ENCODE measurements at regions not wholly inside any gene's neighbourhood (a gene's known extent, or its start where the extent isn't known, plus 50 kb on each side); places are given as distances from the start of the nearest gene placed in this dataset.

GRCh38 chr16:48911700-48912099, 301.7 kb upstream of the N4BP1 start:
- ChIA-PET POLR2A (no interaction called here), CTCF (interaction anchor here (1.1 to 1.2 kb wide), 2 partner anchors 274 to 276 kb away, joined by 3 read pairs; no protein-coding TSS in a partner anchor)
- Histone ChIP-seq H3K36me3 (ENCODE audit: control insufficient read depth, insufficient read depth, low read length) (no peaks in the 10 kb centered on the region), H3K27me3 (ENCODE audit: control insufficient read depth, insufficient read depth, low read length) (no peaks in the 10 kb centered on the region; the same call in 1 of the 2 replicates), H3K4me3 (ENCODE audit: low read depth, low read length) (no peak overlapping the region)
- TF ChIP-seq CTCF (IDR thresholded peaks at IDR 0.05; ENCODE audit: insufficient read depth, low read depth, low read length) = peak; percentile 53
- DNase-seq (ENCODE audit: low read depth) = no peak

- no peak for DNase-seq (ENCODE audit: low read depth)
- no peak for TF ChIP-seq CTCF (IDR thresholded peaks at IDR 0.05; ENCODE audit: insufficient read depth, low read depth, low read length)
Observed at GRCh38 chr16:48910214-48910613, 300.2 kb upstream of the N4BP1 start.

GRCh38 chr16:48909231-48909630, 299.3 kb upstream of the N4BP1 start:
- Histone ChIP-seq H3K36me3 (ENCODE audit: control insufficient read depth, insufficient read depth, low read length) (no peaks in the 10 kb centered on the region), H3K27me3 (ENCODE audit: control insufficient read depth, insufficient read depth, low read length) (no peaks in the 10 kb centered on the region; the same call in 1 of the 2 replicates), H3K4me3 (ENCODE audit: low read depth, low read length) (no peak overlapping the region)
- DNase-seq (ENCODE audit: low read depth) = no peak
- no peak for TF ChIP-seq CTCF (IDR thresholded peaks at IDR 0.05; ENCODE audit: insufficient read depth, low read depth, low read length)
- ChIA-PET POLR2A (no interaction called here), CTCF (interaction anchor here (1.4 to 2.0 kb wide), 2 partner anchors 12 to 440 kb away, joined by 4 to 5 read pairs; no protein-coding TSS in a partner anchor)

More at GRCh38 chr16:48910214-48910613, 300.2 kb upstream of the N4BP1 start:
- Histone ChIP-seq H3K36me3 (ENCODE audit: control insufficient read depth, insufficient read depth, low read length) (no peaks in the 10 kb centered on the region), H3K4me3 (ENCODE audit: low read depth, low read length) (no peak overlapping the region), H3K27me3 (ENCODE audit: control insufficient read depth, insufficient read depth, low read length) (no peaks in the 10 kb centered on the region; the same call in 1 of the 2 replicates)
- CTCF ChIA-PET = interaction anchor here (0.8 kb wide), 1 partner anchor 272 kb away, joined by 3 read pairs; no protein-coding TSS in a partner anchor
- POLR2A ChIA-PET = no interaction called here

GRCh38 chr16:48907906-48908634, 298.1 kb upstream of the N4BP1 start:
- Histone ChIP-seq H3K27me3 (ENCODE audit: control insufficient read depth, insufficient read depth, low read length) (no peaks in the 10 kb centered on the region; the same call in none of the 2 replicates), H3K4me3 (ENCODE audit: low read depth, low read length) (no peak overlapping the region), H3K36me3 (ENCODE audit: control insufficient read depth, insufficient read depth, low read length) (no peaks in the 10 kb centered on the region)
- DNase-seq (ENCODE audit: low read depth) = no peak
- no peak for TF ChIP-seq CTCF (IDR thresholded peaks at IDR 0.05; ENCODE audit: insufficient read depth, low read depth, low read length)
- ChIA-PET POLR2A (no interaction called here), CTCF (interaction anchor here (1.4 to 2.0 kb wide), 3 partner anchors 11 to 442 kb away, joined by 3 to 5 read pairs (median 4); no protein-coding TSS in a partner anchor)

GRCh38 chr16:48905632-48906505, 295.9 kb upstream of the N4BP1 start:
- H3K27me3 ChIP-seq (ENCODE audit: control insufficient read depth, insufficient read depth, low read length) = no peaks in the 10 kb centered on the region; the same call in none of the 2 replicates
- TF ChIP-seq CTCF (IDR thresholded peaks at IDR 0.05; ENCODE audit: insufficient read depth, low read depth, low read length) = no peak
- ChIA-PET CTCF (interaction anchor here (0.7 kb wide), 1 partner anchor 12 kb away, joined by 3 read pairs; no protein-coding TSS in a partner anchor), POLR2A (no interaction called here)
- no peak for DNase-seq (ENCODE audit: low read depth)
- no peaks in the 10 kb centered on the region for H3K36me3 ChIP-seq (ENCODE audit: control insufficient read depth, insufficient read depth, low read length)
- H3K4me3 ChIP-seq (ENCODE audit: low read depth, low read length) = no peak overlapping the region

Data from BJ (cell line).